ENCODE measurements at regions not wholly inside any gene's neighbourhood (a gene's known extent, or its start where the extent isn't known, plus 50 kb on each side); places are given as distances from the start of the nearest gene placed in this dataset.

GRCh38 chr11:81026032-81026431, 1585.2 kb upstream of the TENM4 start (continued):
- TF ChIP-seq FOXA2 (IDR thresholded peaks at IDR 0.05) (no peak), NR2F2 (IDR thresholded peaks at IDR 0.05) (no peak)

- no peaks in the 10 kb centered on the region for H3K9me3 ChIP-seq (ENCODE audit: control insufficient read depth in 4 of 4, low read length in 3 of 4)
- no peak for DNase-seq (ENCODE audit: low spot score)
- no peak overlapping the region for H3K9ac ChIP-seq (ENCODE audit: low read depth in 1 of 2, low read length in 2 of 2)
- WGBS = 64% methylated on average over 1 of the region's 1 CpG
- H3K27ac ChIP-seq (ENCODE audit: low read depth in 1 of 2, low read length in 2 of 2) = no peak overlapping the region
- no peaks in the 10 kb centered on the region for H3K4me1 ChIP-seq (ENCODE audit: control insufficient read depth in 4 of 4, insufficient read depth in 4 of 4, low read length in 3 of 4)
- H3K27me3 ChIP-seq (ENCODE audit: control insufficient read depth in 4 of 4, insufficient read depth in 4 of 4, low read length in 3 of 4) = no peaks in the 10 kb centered on the region
- no peak overlapping the region for H3K4me3 ChIP-seq (ENCODE audit: low read depth in 1 of 3, low read length in 3 of 3)
- no peak for TF ChIP-seq MAX (IDR thresholded peaks at IDR 0.05)
- TF ChIP-seq CTCF (IDR thresholded peaks at IDR 0.05; ENCODE audit: low read depth, low read length, missing input control) = no peak
- no peak for TF ChIP-seq HNF4A (conservative IDR thresholded peaks at IDR 0.05)
- H3K36me3 ChIP-seq (ENCODE audit: control insufficient read depth in 4 of 4, insufficient read depth in 3 of 4, low read depth in 1 of 4, low read length in 3 of 4) = no peaks in the 10 kb centered on the region
These were observed 1581.2 kb upstream of the TENM4 start for GRCh38 chr11:81022057-81022456.

- no peak overlapping the region for H3K9ac ChIP-seq (ENCODE audit: low read depth in 1 of 2, low read length in 2 of 2)
- no peaks in the 10 kb centered on the region for H3K9me3 ChIP-seq (ENCODE audit: control insufficient read depth in 4 of 4, low read length in 3 of 4)
- no peak overlapping the region for H3K4me3 ChIP-seq (ENCODE audit: low read depth in 1 of 3, low read length in 3 of 3)
- no peak overlapping the region for H3K27ac ChIP-seq (ENCODE audit: low read depth in 1 of 2, low read length in 2 of 2)
- no peak for DNase-seq (ENCODE audit: low spot score)
- 66% methylated on average over 3 of the region's 3 CpGs for WGBS
- no peak for TF ChIP-seq TAF1 (conservative IDR thresholded peaks at IDR 0.05)
- TF ChIP-seq GABPA (IDR thresholded peaks at IDR 0.05 in 1 of 2, conservative IDR thresholded peaks at IDR 0.05 in 1 of 2) = no peak
- TF ChIP-seq EGR1 (IDR thresholded peaks at IDR 0.05; ENCODE audit: low read depth in 2 of 2) = no peak
- H3K27me3 ChIP-seq (ENCODE audit: control insufficient read depth in 4 of 4, insufficient read depth in 4 of 4, low read length in 3 of 4) = no peaks in the 10 kb centered on the region
- H3K36me3 ChIP-seq (ENCODE audit: control insufficient read depth in 4 of 4, insufficient read depth in 3 of 4, low read depth in 1 of 4, low read length in 3 of 4) = no peaks in the 10 kb centered on the region
- H3K4me1 ChIP-seq (ENCODE audit: control insufficient read depth in 4 of 4, insufficient read depth in 4 of 4, low read length in 3 of 4) = no peaks in the 10 kb centered on the region
These were observed 1569.8 kb upstream of the TENM4 start for GRCh38 chr11:81010631-81011030.

- no peak overlapping the region for H3K9ac ChIP-seq (ENCODE audit: low read depth in 1 of 2, low read length in 2 of 2)
- no peak overlapping the region for H3K4me3 ChIP-seq (ENCODE audit: low read depth in 1 of 3, low read length in 3 of 3)
- no peak for DNase-seq (ENCODE audit: low spot score)
- H3K27ac ChIP-seq (ENCODE audit: low read depth in 1 of 2, low read length in 2 of 2) = no peak overlapping the region
- TF ChIP-seq FOXA1 (IDR thresholded peaks at IDR 0.05) (no peak), RAD21 (IDR thresholded peaks at IDR 0.05) (peak; percentile 14 to 34)
- H3K4me1 ChIP-seq (ENCODE audit: control insufficient read depth in 4 of 4, insufficient read depth in 4 of 4, low read length in 3 of 4) = no peaks in the 10 kb centered on the region
- no peaks in the 10 kb centered on the region for H3K9me3 ChIP-seq (ENCODE audit: control insufficient read depth in 4 of 4, low read length in 3 of 4)
- WGBS = 13% methylated on average over 2 of the region's 2 CpGs
- peaks cover 0 to 4% (median 0%) of the 10 kb centered on the region in 4 donors for H3K27me3 ChIP-seq (ENCODE audit: control insufficient read depth in 4 of 4, insufficient read depth in 4 of 4, low read length in 3 of 4)
- H3K36me3 ChIP-seq (ENCODE audit: control insufficient read depth in 4 of 4, insufficient read depth in 3 of 4, low read depth in 1 of 4, low read length in 3 of 4) = no peaks in the 10 kb centered on the region
These were observed 1566.2 kb upstream of the TENM4 start for GRCh38 chr11:81007046-81007445.

GRCh38 chr11:81005595-81005994, 1564.8 kb upstream of the TENM4 start:
- Histone ChIP-seq H3K9ac (ENCODE audit: low read depth in 1 of 2, low read length in 2 of 2) (no peak overlapping the region), H3K4me1 (ENCODE audit: control insufficient read depth in 4 of 4, insufficient read depth in 4 of 4, low read length in 3 of 4) (no peaks in the 10 kb centered on the region), H3K9me3 (ENCODE audit: control insufficient read depth in 4 of 4, low read length in 3 of 4) (no peaks in the 10 kb centered on the region), H3K27ac (ENCODE audit: low read depth in 1 of 2, low read length in 2 of 2) (no peak overlapping the region), H3K4me3 (ENCODE audit: low read depth in 1 of 3, low read length in 3 of 3) (no peak overlapping the region), H3K36me3 (ENCODE audit: control insufficient read depth in 4 of 4, insufficient read depth in 3 of 4, low read depth in 1 of 4, low read length in 3 of 4) (no peaks in the 10 kb centered on the region), H3K27me3 (ENCODE audit: control insufficient read depth in 4 of 4, insufficient read depth in 4 of 4, low read length in 3 of 4) (peaks cover 0 to 4% (median 0%) of the 10 kb centered on the region in 4 donors)
- TF ChIP-seq FOXA2 (IDR thresholded peaks at IDR 0.05) (no peak), JUND (IDR thresholded peaks at IDR 0.05) (no peak), FOXA1 (IDR thresholded peaks at IDR 0.05) (no peak)
- DNase-seq (ENCODE audit: low spot score) = no peak
- WGBS = 58% methylated on average over 2 of the region's 2 CpGs

Data from liver (tissue), 8 donors.